ENCODE measurements at regions not wholly inside any gene's neighbourhood (a gene's known extent, or its start where the extent isn't known, plus 50 kb on each side); places are given as distances from the start of the nearest gene placed in this dataset.

DNA sequence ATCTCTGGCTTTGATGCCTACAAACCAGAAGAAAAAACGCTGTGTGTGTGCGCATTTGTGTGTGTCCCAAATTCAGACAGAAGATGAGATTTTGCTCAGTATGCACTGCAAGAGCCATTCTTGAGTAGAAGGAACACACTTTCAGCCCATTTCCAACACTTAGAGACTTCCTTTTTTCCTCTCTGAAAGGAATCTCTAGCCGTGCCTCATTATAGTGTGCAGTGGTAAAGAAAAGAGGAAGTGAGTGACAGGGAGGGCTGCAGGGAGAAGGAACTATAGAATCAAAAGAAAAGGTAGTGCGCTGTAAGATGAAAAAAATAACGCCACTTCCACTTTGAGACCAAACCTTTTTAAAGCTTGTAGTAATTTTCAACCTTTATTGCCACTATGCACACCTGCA is 1400.9 kb upstream of the FLRT2 start:
- no peaks in the 10 kb centered on the region for H3K9me3 ChIP-seq (replicated peaks in 1 of 2; ENCODE audit: control insufficient read depth in 1 of 2, insufficient read depth in 1 of 2, low read length in 2 of 2)
- no CpG with 5 or more reads among the region's 5 CpGs for WGBS (ENCODE audit: insufficient coverage)
- TF ChIP-seq, protein P1, sequence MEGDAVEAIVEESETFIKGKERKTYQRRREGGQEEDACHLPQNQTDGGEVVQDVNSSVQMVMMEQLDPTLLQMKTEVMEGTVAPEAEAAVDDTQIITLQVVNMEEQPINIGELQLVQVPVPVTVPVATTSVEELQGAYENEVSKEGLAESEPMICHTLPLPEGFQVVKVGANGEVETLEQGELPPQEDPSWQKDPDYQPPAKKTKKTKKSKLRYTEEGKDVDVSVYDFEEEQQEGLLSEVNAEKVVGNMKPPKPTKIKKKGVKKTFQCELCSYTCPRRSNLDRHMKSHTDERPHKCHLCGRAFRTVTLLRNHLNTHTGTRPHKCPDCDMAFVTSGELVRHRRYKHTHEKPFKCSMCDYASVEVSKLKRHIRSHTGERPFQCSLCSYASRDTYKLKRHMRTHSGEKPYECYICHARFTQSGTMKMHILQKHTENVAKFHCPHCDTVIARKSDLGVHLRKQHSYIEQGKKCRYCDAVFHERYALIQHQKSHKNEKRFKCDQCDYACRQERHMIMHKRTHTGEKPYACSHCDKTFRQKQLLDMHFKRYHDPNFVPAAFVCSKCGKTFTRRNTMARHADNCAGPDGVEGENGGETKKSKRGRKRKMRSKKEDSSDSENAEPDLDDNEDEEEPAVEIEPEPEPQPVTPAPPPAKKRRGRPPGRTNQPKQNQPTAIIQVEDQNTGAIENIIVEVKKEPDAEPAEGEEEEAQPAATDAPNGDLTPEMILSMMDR (IDR thresholded peaks at IDR 0.05) = no peak
- peaks cover 0 to 2% (median 0%) of the 10 kb centered on the region in 3 donors for H3K27me3 Mint-ChIP-seq (ENCODE audit: low read depth in 3 of 3)
- no peak overlapping the region for H3K4me3 Mint-ChIP-seq
- peaks cover 3% of the 10 kb centered on the region for H3K4me1 Mint-ChIP-seq
- no peak overlapping the region for H3K9ac ChIP-seq (ENCODE audit: insufficient read depth, low read length, poor library complexity, severe bottlenecking)
- H3K36me3 ChIP-seq (replicated peaks in 1 of 2; ENCODE audit: control insufficient read depth in 1 of 2, insufficient read depth in 2 of 2, low read length in 2 of 2) = no peaks in the 10 kb centered on the region
- no peak overlapping the region for H3K27ac ChIP-seq (ENCODE audit: low read depth in 1 of 2, low read length in 2 of 2)
- DNase-seq = peak; percentile 12 to 41 (median 20)
- no peaks in the 10 kb centered on the region for H3K79me2 ChIP-seq (ENCODE audit: insufficient read depth, low read length)
- peaks cover 4 to 6% of the 10 kb centered on the region in 2 donors for H3K4me1 ChIP-seq (ENCODE audit: control insufficient read depth in 1 of 2, insufficient read depth in 2 of 2, low read length in 2 of 2)
- H3K9me3 Mint-ChIP-seq = peaks cover 0 to 3% (median 0%) of the 10 kb centered on the region in 7 donors
- intact Hi-C loops (cut with micrococcal nuclease) = no loop called here
- H3K4me2 ChIP-seq (replicated peaks; ENCODE audit: extremely low read depth, low read length, poor library complexity, severe bottlenecking) = peak overlapping the region; percentile 38
- H4K20me1 ChIP-seq (ENCODE audit: insufficient read depth, low read length) = no peaks in the 10 kb centered on the region
- no peaks in the 10 kb centered on the region for H3K36me3 Mint-ChIP-seq
- no peak overlapping the region for H3K4me3 ChIP-seq (replicated peaks in 1 of 3; ENCODE audit: low read depth in 2 of 3, low read length in 3 of 3)
- H3K27me3 ChIP-seq (ENCODE audit: control insufficient read depth in 2 of 2, insufficient read depth in 2 of 2, low read length in 2 of 2) = no peaks in the 10 kb centered on the region
- no peak overlapping the region for H2AFZ ChIP-seq (ENCODE audit: insufficient read depth, low read depth, low read length, poor library complexity, severe bottlenecking)
- H3K27ac Mint-ChIP-seq = peak overlapping the region in 1 of 7 donors; percentile 60

DNA sequence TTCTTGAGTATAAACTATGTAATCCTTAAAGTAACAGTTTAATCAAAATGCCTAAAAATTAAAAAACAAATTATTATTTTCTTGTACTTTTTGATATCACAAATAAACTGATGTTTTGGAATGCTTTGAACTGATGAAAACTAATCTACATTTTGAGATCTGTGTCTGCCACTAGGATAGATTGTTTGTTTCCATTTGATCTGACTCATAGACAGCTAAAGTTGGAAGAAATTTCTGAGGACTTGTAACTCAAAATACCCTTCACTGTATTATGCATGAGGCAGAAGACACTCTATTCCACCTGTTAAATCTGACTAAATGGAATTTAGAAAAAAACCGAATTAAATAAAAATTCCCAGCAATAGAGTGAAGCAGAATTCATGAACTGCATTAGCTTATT is 1400.0 kb upstream of the FLRT2 start:
- Histone ChIP-seq H3K79me2 (ENCODE audit: insufficient read depth, low read length) (no peaks in the 10 kb centered on the region), H3K4me1 (ENCODE audit: control insufficient read depth in 1 of 2, insufficient read depth in 2 of 2, low read length in 2 of 2) (peaks cover 4 to 6% of the 10 kb centered on the region in 2 donors), H3K4me3 (replicated peaks in 1 of 3; ENCODE audit: low read depth in 2 of 3, low read length in 3 of 3) (no peak overlapping the region), H3K27ac (ENCODE audit: low read depth in 1 of 2, low read length in 2 of 2) (no peak overlapping the region), H3K9ac (ENCODE audit: insufficient read depth, low read length, poor library complexity, severe bottlenecking) (no peak overlapping the region), H2AFZ (ENCODE audit: insufficient read depth, low read depth, low read length, poor library complexity, severe bottlenecking) (no peak overlapping the region), H3K36me3 (replicated peaks in 1 of 2; ENCODE audit: control insufficient read depth in 1 of 2, insufficient read depth in 2 of 2, low read length in 2 of 2) (no peaks in the 10 kb centered on the region), H4K20me1 (ENCODE audit: insufficient read depth, low read length) (no peaks in the 10 kb centered on the region), H3K9me3 (replicated peaks in 1 of 2; ENCODE audit: control insufficient read depth in 1 of 2, insufficient read depth in 1 of 2, low read length in 2 of 2) (no peaks in the 10 kb centered on the region), H3K27me3 (ENCODE audit: control insufficient read depth in 2 of 2, insufficient read depth in 2 of 2, low read length in 2 of 2) (no peaks in the 10 kb centered on the region), H3K4me2 (replicated peaks; ENCODE audit: extremely low read depth, low read length, poor library complexity, severe bottlenecking) (no peak overlapping the region)
- Mint-ChIP-seq H3K4me3 (no peak overlapping the region), H3K27me3 (ENCODE audit: low read depth in 3 of 3) (peaks cover 0 to 2% (median 0%) of the 10 kb centered on the region in 3 donors), H3K27ac (no peak overlapping the region), H3K9me3 (peaks cover 0 to 4% (median 1%) of the 10 kb centered on the region in 7 donors), H3K4me1 (peaks cover 3% of the 10 kb centered on the region), H3K36me3 (no peaks in the 10 kb centered on the region)
- no CpG with 5 or more reads among the region's 1 CpG for WGBS (ENCODE audit: insufficient coverage)
- intact Hi-C loops (cut with micrococcal nuclease) = no loop called here
- TF ChIP-seq, protein P1 (IDR thresholded peaks at IDR 0.05) = no peak
- no peak for DNase-seq

Measured in CD14-positive monocyte (primary cell).